ENCODE measurements at regions not wholly inside any gene's neighbourhood (a gene's known extent, or its start where the extent isn't known, plus 50 kb on each side); places are given as distances from the start of the nearest gene placed in this dataset.
A peak's percentile ranks its signal among the peaks of the same experiment; 100 is the strongest.

DNA sequence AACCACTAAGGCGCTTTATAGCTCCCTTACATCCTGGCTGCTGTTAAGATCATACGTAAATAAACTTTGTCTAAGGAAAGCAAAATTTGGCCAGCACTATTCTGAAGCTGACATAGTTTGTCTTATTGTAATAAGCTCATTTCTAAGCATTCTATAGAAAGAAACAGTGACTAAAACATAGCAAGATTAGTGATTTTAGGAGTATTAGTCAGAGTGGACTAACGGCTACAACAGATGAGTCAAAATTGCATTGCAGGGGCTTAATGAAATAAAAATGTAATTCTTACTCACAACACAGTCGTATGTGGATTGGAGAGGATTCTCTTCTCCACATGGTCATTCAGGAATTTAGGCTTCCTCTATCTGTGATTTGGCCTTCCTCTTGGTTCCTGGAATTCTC is 347.6 kb downstream of the GADD45G start:
- FAIRE-seq, result no peak
- H3K4me3 ChIP-seq (ENCODE audit: extremely low read depth in 1 of 4, insufficient read depth in 2 of 4, low read depth in 3 of 4, low read length in 4 of 4), result no peak overlapping the region
- no peak overlapping the region for H3K23ac ChIP-seq (ENCODE audit: insufficient read length)
- H3K36me3 ChIP-seq (ENCODE audit: control insufficient read depth in 2 of 4, insufficient read depth in 4 of 4, low read length in 3 of 4), result no peaks in the 10 kb centered on the region
- H2BK12ac ChIP-seq (ENCODE audit: low read depth, low read length), result no peak overlapping the region
- H2BK15ac ChIP-seq (ENCODE audit: low read length), result no peak overlapping the region
- H3K56ac ChIP-seq (replicated peaks; ENCODE audit: insufficient read length, low read depth, low read length), result no peak overlapping the region
- no peaks in the 10 kb centered on the region for H3K27me3 ChIP-seq (replicated peaks in 1 of 4; ENCODE audit: control insufficient read depth in 3 of 4, extremely low read depth in 1 of 4, insufficient read depth in 3 of 4, low read length in 3 of 4)
- H3K79me2 ChIP-seq (ENCODE audit: control insufficient read depth in 1 of 2, insufficient read depth in 2 of 2, low read length in 2 of 2), result no peaks in the 10 kb centered on the region
- H3K79me1 ChIP-seq (ENCODE audit: low read depth, low read length), result no peaks in the 10 kb centered on the region
- no peak overlapping the region for H3K4ac ChIP-seq (replicated peaks; ENCODE audit: insufficient read length, low read depth, low read length)
- CTCF ChIA-PET (ENCODE audit: partially characterized antibody), result interaction anchor here (1.2 to 2.0 kb wide), 2 partner anchors 100 to 354 kb away, joined by 3 to 4 read pairs; no protein-coding TSS in a partner anchor
- H4K20me1 ChIP-seq (replicated peaks in 1 of 2; ENCODE audit: control insufficient read depth in 1 of 2, insufficient read depth in 2 of 2, low read length in 2 of 2), result no peaks in the 10 kb centered on the region
- H2BK5ac ChIP-seq (ENCODE audit: low read depth, low read length), result no peak overlapping the region
- H3K9ac ChIP-seq (replicated peaks in 1 of 4; ENCODE audit: extremely low read depth in 1 of 4, low read depth in 3 of 4, low read length in 3 of 4), result no peak overlapping the region
- peaks cover 0 to 2% of the 10 kb centered on the region in 2 experiments; a peak in 1 of 4 replicates for H3K9me3 ChIP-seq (ENCODE audit: insufficient read depth in 2 of 2, low read depth in 1 of 2, low read length in 1 of 2)
- POLR2A ChIA-PET (ENCODE audit: partially characterized antibody), result no interaction called here
- no peak overlapping the region for H2BK120ac ChIP-seq (replicated peaks; ENCODE audit: low read depth, low read length)
- no peak overlapping the region for H3K4me2 ChIP-seq (ENCODE audit: insufficient read depth in 1 of 2, low read depth in 2 of 2, low read length in 2 of 2)
- 0 out of 2 replicates have a peak overlapping the region, but pooled peaks have one; percentile 21 for H2AFZ ChIP-seq (ENCODE audit: low read length)
- DNase-seq (ENCODE audit: low read depth in 1 of 2, low spot score in 2 of 2), result no peak
- no peak overlapping the region for H4K8ac ChIP-seq (ENCODE audit: extremely low read depth, insufficient read depth, low read length)
- no peak overlapping the region for H4K5ac ChIP-seq (ENCODE audit: insufficient read length, low read depth, low read length)
- 91% methylated on average over 4 of the region's 4 CpGs; no CpG with 5 or more reads in 1 of the 2 experiments for WGBS, 2 experiments (ENCODE audit: extremely low coverage in 1 of 2, insufficient coverage in 1 of 2, insufficient read length in 1 of 2, insufficient replicate concordance in 2 of 2, low coverage in 1 of 2, low lambda C conversion rate in 2 of 2, missing lambda C conversion rate in 1 of 2)
- no peaks in the 10 kb centered on the region for H3K23me2 ChIP-seq (ENCODE audit: low read depth, low read length)
- H3K18ac ChIP-seq (ENCODE audit: extremely low read depth, low read length), result no peak overlapping the region
- no peak overlapping the region for H3K14ac ChIP-seq (ENCODE audit: insufficient read length)
- no peak overlapping the region for H4K91ac ChIP-seq (replicated peaks; ENCODE audit: insufficient read length, low read length)
- no peak overlapping the region for H2AK5ac ChIP-seq (ENCODE audit: low read depth, low read length)
- no peak overlapping the region for H3K27ac ChIP-seq (ENCODE audit: low read depth, low read length)
- peaks cover 2 to 5% (median 3%) of the 10 kb centered on the region in 4 experiments; a peak in 2 of 7 replicates for H3K4me1 ChIP-seq (replicated peaks in 1 of 4; ENCODE audit: control insufficient read depth in 3 of 4, insufficient read depth in 4 of 4, low read length in 3 of 4)
- no peak overlapping the region for H2BK20ac ChIP-seq (ENCODE audit: low read length)
- TF ChIP-seq TCF12 (IDR thresholded peaks at IDR 0.05; ENCODE audit: low read depth, low read length), result no peak
- no peak for TF ChIP-seq CHD2 (IDR thresholded peaks at IDR 0.05; ENCODE audit: low read length)
- no peak for TF ChIP-seq RBBP5 (IDR thresholded peaks at IDR 0.05; ENCODE audit: borderline replicate concordance, low read depth, low read length)
- TF ChIP-seq POU5F1 (IDR thresholded peaks at IDR 0.05; ENCODE audit: low read depth, low read length), result no peak
- no peak for TF ChIP-seq FOSL1 (IDR thresholded peaks at IDR 0.05; ENCODE audit: insufficient read depth, low read depth, low read length)
- no peak for TF ChIP-seq EP300 (IDR thresholded peaks at IDR 0.05; ENCODE audit: borderline replicate concordance in 1 of 2, low read depth in 2 of 2, low read length in 2 of 2)
- no peak for TF ChIP-seq MAFK (IDR thresholded peaks at IDR 0.05; ENCODE audit: low read depth, low read length)

Measured in H1 (cell line).